Common myeloid progenitor, CD34-positive (primary cell): ENCODE measurements at regions not wholly inside any gene's neighbourhood (a gene's known extent, or its start where the extent isn't known, plus 50 kb on each side); places are given as distances from the start of the nearest gene placed in this dataset.

Source experiments
- CTCF ChIA-PET: fragments of 350-600 bp; sonication (Branson Sonifier 250); formaldehyde crosslinking; loops from one replicate; lab custom pipeline; 2021; ENCODE audit warnings: antibody characterized with exemption; lab: Charles Lee
- POLR2A ChIA-PET: fragments of 350-600 bp; sonication (Branson Sonifier 250); formaldehyde crosslinking; loops from one replicate; lab custom pipeline; 2021; ENCODE audit warnings: antibody characterized with exemption; lab: Charles Lee
- DNase-seq, 3 donors: peaks; one replicate each; pipeline versions ENCODE4 v3.0.0 to v3.0.0-alpha.2; 2013
- H3K27ac ChIP-seq, 2 experiments: 1 replicate in 1 of 2; 2 replicates in 1 of 2; pipeline ENCODE4 v1.7.0; 2013; ENCODE audit warnings: inconsistent platforms in 2 of 2, low read length in 2 of 2, mild to moderate bottlenecking in 2 of 2, low read depth in 1 of 2, moderate library complexity in 1 of 2; ENCODE audit not compliant: severe bottlenecking in 2 of 2, insufficient read depth in 1 of 2, poor library complexity in 1 of 2
- H3K27me3 ChIP-seq, 5 experiments: replicated peaks in 2 of 5; 1 replicate in 3 of 5; 2 replicates in 2 of 5; pipeline versions ENCODE4 v1.6.1 to v1.7.0; 2013; ENCODE audit warnings: low read length in 4 of 5, mild to moderate bottlenecking in 2 of 5, moderate library complexity in 2 of 5, inconsistent platforms in 1 of 5; ENCODE audit not compliant: insufficient read depth in 5 of 5, control insufficient read depth in 4 of 5
- H3K36me3 ChIP-seq, 4 experiments: 1 replicate in 2 of 4; 2 replicates in 2 of 4; pipeline versions ENCODE4 v1.6.1 to v1.7.0; 2013; ENCODE audit warnings: low read length in 3 of 4, control low read depth in 1 of 4, mild to moderate bottlenecking in 1 of 4; ENCODE audit not compliant: control insufficient read depth in 4 of 4, insufficient read depth in 4 of 4
- H3K4me1 ChIP-seq, 4 experiments: 1 replicate in 3 of 4; 2 replicates in 1 of 4; pipeline versions ENCODE4 v1.6.1 to v1.7.1; 2013; ENCODE audit warnings: low read length in 3 of 4, mild to moderate bottlenecking in 3 of 4, control low read depth in 1 of 4, inconsistent platforms in 1 of 4, moderate library complexity in 1 of 4; ENCODE audit not compliant: control insufficient read depth in 4 of 4, insufficient read depth in 4 of 4; ENCODE audit errors: control extremely low read depth in 1 of 4
- H3K4me3 ChIP-seq, 7 experiments: 1 replicate in 4 of 7; 2 replicates in 3 of 7; pipeline versions ENCODE4 v1.5.1 to v1.7.0; 2013; ENCODE audit warnings: mild to moderate bottlenecking in 7 of 7, low read length in 6 of 7, moderate library complexity in 6 of 7, inconsistent platforms in 2 of 7, low read depth in 2 of 7, control low read depth in 1 of 7; ENCODE audit not compliant: insufficient read depth in 4 of 7, control insufficient read depth in 1 of 7; ENCODE audit errors: extremely low read depth in 1 of 7
- H3K9me3 ChIP-seq, 5 experiments: 1 replicate in 4 of 5; 2 replicates in 1 of 5; pipeline versions ENCODE4 v1.6.1 to v1.7.1; 2013; ENCODE audit warnings: low read length in 4 of 5, mild to moderate bottlenecking in 2 of 5, inconsistent platforms in 1 of 5, low read depth in 1 of 5, moderate library complexity in 1 of 5; ENCODE audit not compliant: control insufficient read depth in 4 of 5, insufficient read depth in 2 of 5; ENCODE audit errors: control extremely low read depth in 1 of 5
- WGBS: methylation state at CpG from one replicate; pipeline ENCODE4 v1.1.5; 2013; ENCODE audit not compliant: insufficient coverage; 5-methylcytosine and 5-hydroxymethylcytosine counted together

DNA sequence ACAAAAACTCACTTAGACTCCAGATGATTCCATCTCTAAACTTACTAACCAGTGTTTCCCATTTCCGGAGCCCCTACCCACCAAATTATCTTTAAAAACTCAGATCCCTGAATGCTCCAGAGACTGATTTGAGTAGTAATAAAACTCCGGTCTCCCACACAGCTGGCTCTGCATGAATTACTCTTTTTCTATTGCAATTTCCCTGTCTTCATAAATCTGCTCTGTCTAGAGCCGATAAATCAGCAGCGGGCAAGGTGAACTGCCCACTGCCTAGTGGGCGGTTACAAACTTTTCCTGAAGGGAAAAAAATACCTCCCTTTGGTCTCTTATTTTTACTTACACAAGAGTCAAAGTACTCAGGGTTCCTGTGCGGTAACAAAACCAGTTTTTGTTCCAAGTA is 624.4 kb upstream of the RORB start:
- H3K27ac ChIP-seq, result no peak overlapping the region
- POLR2A ChIA-PET, result no interaction called here
- no peaks in the 10 kb centered on the region for H3K9me3 ChIP-seq
- no peak overlapping the region for H3K4me3 ChIP-seq
- WGBS, result 16% methylated on average over 5 of the region's 6 CpGs
- peaks cover 0 to 15% (median 6%) of the 10 kb centered on the region in 4 experiments for H3K4me1 ChIP-seq
- no peaks in the 10 kb centered on the region for H3K36me3 ChIP-seq
- H3K27me3 ChIP-seq, result no peaks in the 10 kb centered on the region
- DNase-seq, result no peak
- CTCF ChIA-PET, result no interaction called here

- ChIA-PET CTCF (no interaction called here), POLR2A (no interaction called here)
- Histone ChIP-seq H3K9me3 (peaks cover 0 to 2% (median 0%) of the 10 kb centered on the region in 5 experiments), H3K4me3 (no peak overlapping the region), H3K36me3 (no peaks in the 10 kb centered on the region), H3K27me3 (no peaks in the 10 kb centered on the region), H3K4me1 (no peaks in the 10 kb centered on the region), H3K27ac (no peak overlapping the region)
- WGBS, result 100% methylated on average over 1 of the region's 3 CpGs
- DNase-seq, result no peak
These were observed 617.0 kb upstream of the RORB start for GRCh38 chr9:73880101-73880500.

- 100% methylated on average over 2 of the region's 2 CpGs for WGBS
- H3K4me1 ChIP-seq, result no peaks in the 10 kb centered on the region
- ChIA-PET POLR2A (no interaction called here), CTCF (interaction anchor here (1.2 kb wide), 1 partner anchor 13 kb away, joined by 4 read pairs; no protein-coding TSS in a partner anchor)
- no peak for DNase-seq
- no peak overlapping the region for H3K4me3 ChIP-seq
- no peaks in the 10 kb centered on the region for H3K27me3 ChIP-seq
- peaks cover 0 to 4% (median 0%) of the 10 kb centered on the region in 5 experiments for H3K9me3 ChIP-seq
- no peaks in the 10 kb centered on the region for H3K36me3 ChIP-seq
- no peak overlapping the region for H3K27ac ChIP-seq
These were observed 608.1 kb upstream of the RORB start for GRCh38 chr9:73889023-73889422.

DNA sequence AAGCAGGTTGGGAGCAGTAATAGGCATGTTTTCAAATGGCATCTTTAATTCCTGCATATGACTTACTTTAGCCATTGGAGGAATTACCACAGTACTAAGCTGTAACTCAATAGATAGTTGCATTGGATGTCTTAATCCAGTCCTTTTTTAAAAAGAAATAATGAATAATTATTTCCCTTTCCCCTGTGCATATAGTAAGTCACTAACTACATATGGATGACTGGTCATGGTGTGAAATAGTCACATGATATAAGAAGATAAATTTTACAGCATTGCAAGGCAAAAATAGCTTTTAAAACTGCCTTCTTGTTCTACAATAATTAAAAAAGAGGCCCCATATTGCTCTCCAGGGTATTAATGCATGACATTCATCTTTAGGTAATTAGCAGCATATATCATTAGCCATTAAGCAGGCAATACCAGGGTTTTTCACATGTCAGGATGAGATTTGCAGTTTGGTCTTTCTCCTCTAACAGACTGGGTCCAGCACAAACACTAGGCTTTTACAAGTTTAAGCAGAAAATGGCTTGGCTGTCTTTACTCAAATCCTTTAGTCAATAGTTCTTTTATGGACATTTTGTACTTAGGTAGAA is 606.4 kb upstream of the RORB start:
- CTCF ChIA-PET, result no interaction called here
- Histone ChIP-seq H3K9me3 (no peaks in the 10 kb centered on the region), H3K36me3 (no peaks in the 10 kb centered on the region), H3K4me3 (no peak overlapping the region), H3K27me3 (no peaks in the 10 kb centered on the region), H3K4me1 (no peaks in the 10 kb centered on the region), H3K27ac (no peak overlapping the region)
- POLR2A ChIA-PET, result no interaction called here
- DNase-seq, result no peak

DNA sequence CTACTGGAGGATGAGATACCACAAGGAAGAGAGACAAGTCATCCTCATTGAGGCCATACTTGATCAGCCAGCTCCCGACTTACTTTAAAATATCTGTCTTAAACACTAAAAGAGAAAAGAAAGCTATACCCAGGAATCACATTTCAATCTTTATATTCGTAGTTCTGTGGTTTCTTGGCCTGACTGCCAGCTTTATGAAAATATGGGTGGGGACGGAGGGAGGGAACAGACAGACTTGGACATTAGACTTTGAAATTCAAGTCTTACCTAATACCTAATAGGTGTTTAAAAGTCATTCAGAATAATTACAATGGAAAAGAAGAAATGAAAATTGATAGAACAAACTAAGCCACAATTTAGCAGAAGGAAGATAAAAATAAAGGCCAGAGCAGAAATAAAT is 604.8 kb upstream of the RORB start:
- Histone ChIP-seq H3K4me1 (no peaks in the 10 kb centered on the region), H3K27me3 (no peaks in the 10 kb centered on the region), H3K36me3 (no peaks in the 10 kb centered on the region), H3K4me3 (no peak overlapping the region), H3K9me3 (no peaks in the 10 kb centered on the region), H3K27ac (no peak overlapping the region)
- ChIA-PET POLR2A (no interaction called here), CTCF (no interaction called here)
- WGBS, result no CpG with 5 or more reads among the region's 3 CpGs
- no peak for DNase-seq

DNA sequence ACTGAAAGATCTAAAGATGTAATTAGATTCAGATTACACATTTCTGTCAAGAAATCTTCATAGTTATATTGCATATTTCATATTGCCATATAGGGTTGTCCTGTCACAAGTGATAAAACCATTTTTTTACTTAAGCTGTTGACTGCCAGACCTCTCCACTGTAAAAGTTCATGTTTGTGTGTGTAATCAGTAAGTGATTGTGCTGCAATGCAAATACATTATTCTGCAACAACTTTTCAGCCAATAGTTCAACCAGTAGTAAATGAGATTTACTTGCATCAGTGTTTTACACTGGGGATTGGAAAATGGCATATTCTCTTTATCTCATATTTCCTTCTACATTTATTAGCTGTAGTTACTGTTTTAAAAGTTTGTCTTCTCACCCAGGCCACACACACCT is 603.9 kb upstream of the RORB start:
- H3K4me1 ChIP-seq, result no peaks in the 10 kb centered on the region
- no peaks in the 10 kb centered on the region for H3K9me3 ChIP-seq

DNA sequence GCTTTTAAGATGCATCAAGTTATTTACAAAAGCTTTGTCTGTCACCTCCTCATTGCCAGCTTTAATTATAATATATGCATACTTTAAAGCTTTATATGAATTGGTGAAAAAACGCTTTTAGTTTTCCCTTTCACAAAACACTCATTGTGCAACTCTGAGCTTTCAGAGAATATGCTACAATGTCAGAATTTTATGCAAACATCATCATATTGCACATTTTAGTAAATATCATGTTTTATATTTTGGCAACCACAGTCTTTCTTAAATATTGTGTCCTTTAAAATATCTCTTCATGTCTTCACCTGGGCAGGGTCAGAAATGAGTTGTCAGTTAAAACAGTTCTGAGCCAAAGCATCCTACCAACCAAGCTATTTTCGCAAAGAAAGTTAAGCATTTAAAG is 601.1 kb upstream of the RORB start:
- Histone ChIP-seq H3K27ac (no peak overlapping the region), H3K4me3 (no peak overlapping the region), H3K36me3 (no peaks in the 10 kb centered on the region), H3K9me3 (no peaks in the 10 kb centered on the region), H3K27me3 (no peaks in the 10 kb centered on the region), H3K4me1 (no peaks in the 10 kb centered on the region)
- DNase-seq, result no peak
- POLR2A ChIA-PET, result no interaction called here
- WGBS, result no CpG with 5 or more reads among the region's 2 CpGs
- CTCF ChIA-PET, result no interaction called here

More for the DNA sequence above, 603.9 kb upstream of the RORB start:
- H3K27ac ChIP-seq, result no peak overlapping the region
- no peaks in the 10 kb centered on the region for H3K27me3 ChIP-seq
- POLR2A ChIA-PET, result no interaction called here
- H3K4me3 ChIP-seq, result no peak overlapping the region
- CTCF ChIA-PET, result interaction anchor here (1.0 kb wide), 1 partner anchor 10 kb away, joined by 3 read pairs; no protein-coding TSS in a partner anchor
- DNase-seq, result no peak
- no peaks in the 10 kb centered on the region for H3K36me3 ChIP-seq
